ENCODE measurements at regions not wholly inside any gene's neighbourhood (a gene's known extent, or its start where the extent isn't known, plus 50 kb on each side); places are given as distances from the start of the nearest gene placed in this dataset.

GRCh38 chr15:87154761-87155160 lies 1075.1 kb downstream of the AGBL1 start:
- DNase-seq (ENCODE audit: low spot score) = no peak

GRCh38 chr15:87151202-87151748 lies 1071.6 kb downstream of the AGBL1 start:
- no peak for DNase-seq (ENCODE audit: low spot score)

GRCh38 chr15:87145696-87146095 lies 1066.0 kb downstream of the AGBL1 start:
- no peak for DNase-seq (ENCODE audit: low spot score)

GRCh38 chr15:87144775-87145174 lies 1065.1 kb downstream of the AGBL1 start:
- no peak for DNase-seq (ENCODE audit: low spot score)

GRCh38 chr15:87142096-87142495 lies 1062.4 kb downstream of the AGBL1 start:
- no peak for DNase-seq (ENCODE audit: low spot score)

- no peak for DNase-seq (ENCODE audit: low spot score)
Measured at GRCh38 chr15:87135109-87135508, 1055.4 kb downstream of the AGBL1 start.

- DNase-seq (ENCODE audit: low spot score) = no peak
Measured at GRCh38 chr15:87133704-87134103, 1054.0 kb downstream of the AGBL1 start.

- no peak for DNase-seq (ENCODE audit: low spot score)
Measured at GRCh38 chr15:87131067-87131466, 1051.4 kb downstream of the AGBL1 start.

GRCh38 chr15:87129916-87130315 lies 1050.2 kb downstream of the AGBL1 start:
- DNase-seq (ENCODE audit: low spot score) = no peak

GRCh38 chr15:87123676-87124382 lies 1044.2 kb downstream of the AGBL1 start:
- no peak for DNase-seq (ENCODE audit: low spot score)

- DNase-seq (ENCODE audit: low spot score) = no peak
Measured at GRCh38 chr15:87121336-87121735, 1041.7 kb downstream of the AGBL1 start.

GRCh38 chr15:87120555-87120954 lies 1040.9 kb downstream of the AGBL1 start:
- no peak for DNase-seq (ENCODE audit: low spot score)

GRCh38 chr15:87118846-87119245 lies 1039.2 kb downstream of the AGBL1 start:
- no peak for DNase-seq (ENCODE audit: low spot score)

- no peak for DNase-seq (ENCODE audit: low spot score)
Measured at GRCh38 chr15:87118435-87118834, 1038.8 kb downstream of the AGBL1 start.

GRCh38 chr15:87115795-87116194 lies 1036.1 kb downstream of the AGBL1 start:
- no peak for DNase-seq (ENCODE audit: low spot score)

GRCh38 chr15:87099916-87100315 lies 1020.2 kb downstream of the AGBL1 start:
- no peak for DNase-seq (ENCODE audit: low spot score)

GRCh38 chr15:87089551-87089950 lies 1009.9 kb downstream of the AGBL1 start:
- no peak for DNase-seq (ENCODE audit: low spot score)

GRCh38 chr15:87083201-87083600 lies 1003.5 kb downstream of the AGBL1 start:
- no peak for DNase-seq (ENCODE audit: low spot score)

GRCh38 chr15:87082581-87082980 lies 1002.9 kb downstream of the AGBL1 start:
- DNase-seq (ENCODE audit: low spot score) = no peak

- DNase-seq (ENCODE audit: low spot score) = no peak
Measured at GRCh38 chr15:87080547-87080946, 1000.9 kb downstream of the AGBL1 start.
